Panc1 (cell line): ENCODE measurements at regions not wholly inside any gene's neighbourhood (a gene's known extent, or its start where the extent isn't known, plus 50 kb on each side); places are given as distances from the start of the nearest gene placed in this dataset.

Experiments
- ATAC-seq: fragments of 200-7000 bp; cut with Tn5 transposase; 2 replicates; pipeline ENCODE4 v1.9.1; 2020; ENCODE audit warnings: mild to moderate bottlenecking, moderate library complexity
- BruUV-seq: library from RNA; stranded (reverse); fragments of 400-500 nt; replicated peaks from 2 replicates; lab custom pipeline; 2021; lab: Mats Ljungman, UMichigan
- CTCF ChIA-PET: fragments of 300-600 bp; sonication (Branson Sonifier 250); formaldehyde crosslinking; loops from one replicate; lab custom pipeline; 2022; ENCODE audit warnings: antibody characterized with exemption; lab: Charles Lee
- POLR2A ChIA-PET: fragments of 300-600 bp; sonication (Branson Sonifier 250); formaldehyde crosslinking; loops from one replicate; lab custom pipeline; 2022; ENCODE audit warnings: antibody characterized with exemption; lab: Charles Lee
- DNase-seq: peaks from one replicate; pipeline ENCODE4 v3.0.0-alpha.2; 2010; ENCODE audit warnings: low read depth, low spot score
- H3K27ac ChIP-seq: 2 replicates; pipeline ENCODE4 v1.5.1; 2011; ENCODE audit warnings: mild to moderate bottlenecking, low read length, inconsistent platforms
- H3K27me3 ChIP-seq: fragments of 200-500 bp; sonication (Bioruptor generic); 2 replicates; pipeline ENCODE4 v1.6.0; 2014; ENCODE audit warnings: low read length, inconsistent platforms; ENCODE audit not compliant: control insufficient read depth, insufficient read depth
- H3K36me3 ChIP-seq: fragments of 200-500 bp; sonication (Bioruptor generic); 2 replicates; pipeline ENCODE4 v1.5.1; 2014; ENCODE audit warnings: inconsistent platforms, mild to moderate bottlenecking, low read length, moderate library complexity; ENCODE audit not compliant: control insufficient read depth, insufficient read depth
- H3K4me1 ChIP-seq: 2 replicates; pipeline ENCODE4 v1.5.1; 2011; ENCODE audit warnings: inconsistent platforms, mild to moderate bottlenecking, low read length, moderate library complexity; ENCODE audit not compliant: control insufficient read depth, insufficient read depth
- H3K4me3 ChIP-seq, 2 experiments: 2 replicates each; pipeline ENCODE4 v1.5.1; 2011 to 2012; ENCODE audit warnings: low read depth in 2 of 2, low read length in 2 of 2, mild to moderate bottlenecking in 2 of 2, inconsistent platforms in 1 of 2, moderate library complexity in 1 of 2
- H3K9me3 ChIP-seq: fragments of 200-500 bp; sonication (Bioruptor generic); 2 replicates; pipeline ENCODE4 v1.5.1; 2014; ENCODE audit warnings: low read depth, mild to moderate bottlenecking, inconsistent platforms, low read length, moderate library complexity; ENCODE audit not compliant: control insufficient read depth, insufficient read depth
- CTCF ChIP-seq: fragments of 450-650 bp; IDR thresholded peaks from 2 replicates; pipeline ENCODE4 v1.5.1; 2017; ENCODE audit warnings: mild to moderate bottlenecking
- POLR2AphosphoS5 ChIP-seq: IDR thresholded peaks from 2 replicates; pipeline ENCODE4 v1.6.1; 2012; ENCODE audit warnings: mild to moderate bottlenecking, low read depth, low read length, moderate library complexity
- REST ChIP-seq, 2 experiments: IDR thresholded peaks; 2 replicates each; pipeline ENCODE4 v1.6.1; 2011 to 2012; ENCODE audit warnings: low read depth in 2 of 2, control low read depth in 1 of 2, low read length in 1 of 2, mild to moderate bottlenecking in 1 of 2, moderate library complexity in 1 of 2; ENCODE audit not compliant: insufficient read depth in 1 of 2
- SIN3A ChIP-seq: IDR thresholded peaks from 2 replicates; pipeline ENCODE4 v1.6.1; 2012; ENCODE audit warnings: low read depth, mild to moderate bottlenecking, low read length, moderate library complexity, borderline replicate concordance; ENCODE audit not compliant: insufficient read depth
- TCF7L2 ChIP-seq: IDR thresholded peaks from 2 replicates; pipeline ENCODE4 v1.6.1; 2011; ENCODE audit warnings: mild to moderate bottlenecking, low read depth, low read length, inconsistent platforms
- in situ Hi-C: cut with HindIII; loops from 2 replicates; pipeline ENCODE4 v1.10.0; 2016; ENCODE audit warnings: low sequenced_read_pairs, low pct_unique_long_range_greater_than_20kb
- intact Hi-C: fragments of 100-400 bp; cut with micrococcal nuclease; formaldehyde crosslinking; loops from one replicate; pipeline ENCODE4 v1.10.0; 2022; ENCODE audit not compliant: unreplicated experiment

DNA sequence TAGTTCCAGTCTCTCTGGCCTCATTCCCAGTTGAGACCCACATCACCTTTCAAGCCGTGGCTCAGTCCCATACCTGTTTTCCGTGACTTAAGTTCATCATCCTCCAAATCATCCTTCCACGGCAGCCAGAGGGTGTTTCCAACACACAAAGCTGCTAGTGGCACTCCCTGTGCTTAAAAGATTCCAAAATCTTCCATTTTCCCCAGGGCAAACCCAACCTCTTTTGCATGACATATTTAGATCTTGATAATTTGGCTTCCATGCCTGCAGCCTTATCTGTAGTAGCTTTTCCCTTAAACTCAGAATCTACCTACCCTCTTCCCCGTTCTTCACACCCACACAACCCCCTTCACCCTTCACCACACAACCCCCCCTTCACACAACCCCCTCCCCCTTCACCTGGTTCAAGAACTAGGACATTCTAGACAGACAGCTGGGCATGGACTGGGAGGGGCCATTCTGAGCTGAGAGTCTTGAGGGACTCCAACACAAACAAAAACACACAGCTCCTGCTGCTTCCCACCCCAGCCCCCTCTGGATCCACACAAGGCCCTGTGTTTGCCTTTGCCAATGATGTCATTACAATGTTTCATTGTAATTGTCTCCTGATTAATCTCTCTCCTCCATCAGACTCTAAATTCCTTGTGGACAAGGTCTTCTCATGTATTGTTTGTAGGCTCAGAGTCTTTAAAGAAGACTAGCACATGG, 268.2 kb downstream of the SH3GL2 start:
- Histone ChIP-seq H3K4me1 (no peaks in the 10 kb centered on the region), H3K36me3 (no peaks in the 10 kb centered on the region), H3K27me3 (no peaks in the 10 kb centered on the region), H3K27ac (no peak overlapping the region), H3K9me3 (no peaks in the 10 kb centered on the region), H3K4me3 (no peak overlapping the region)
- ChIA-PET POLR2A (no interaction called here), CTCF (no interaction called here)
- intact Hi-C loops: no loop called here
- BruUV-seq: no TSS peak
- in situ Hi-C loops: no loop called here
- no peak for DNase-seq
- ATAC-seq: no peak
- no peak for TF ChIP-seq POLR2AphosphoS5
- TF ChIP-seq SIN3A: no peak
- TF ChIP-seq CTCF: no peak
- no peak for TF ChIP-seq REST (IDR thresholded peaks at IDR 0.05; ENCODE audit: insufficient read depth in 1 of 2, low read depth in 2 of 2, low read length in 1 of 2)

DNA sequence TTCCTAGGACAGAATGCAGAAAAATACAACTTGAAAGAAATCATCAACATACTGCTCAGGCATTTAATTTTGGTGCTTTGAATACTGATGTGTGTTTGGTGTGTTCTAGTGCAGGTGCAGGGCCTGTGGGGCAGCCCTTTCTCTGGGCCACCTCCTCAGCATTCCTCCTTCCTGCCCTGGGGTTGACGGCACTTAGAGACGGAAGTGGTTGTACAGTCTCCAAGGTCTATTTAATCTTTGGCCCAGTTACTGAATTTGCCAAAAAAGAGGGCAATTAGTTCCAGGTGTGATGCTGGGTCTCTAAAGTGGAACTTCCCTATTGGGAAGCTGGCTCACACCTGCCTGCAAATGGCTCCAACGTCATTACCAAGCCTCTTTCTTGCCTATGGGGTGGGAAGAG, 269.0 kb downstream of the SH3GL2 start:
- CTCF ChIA-PET: no interaction called here
- DNase-seq: no peak
- H3K4me3 ChIP-seq: no peak overlapping the region
- H3K27me3 ChIP-seq: no peaks in the 10 kb centered on the region
- no peaks in the 10 kb centered on the region for H3K36me3 ChIP-seq
- ATAC-seq: no peak
- POLR2A ChIA-PET: no interaction called here
- in situ Hi-C loops (no loop called here), intact Hi-C loops (no loop called here)
- no peaks in the 10 kb centered on the region for H3K9me3 ChIP-seq
- no peaks in the 10 kb centered on the region for H3K4me1 ChIP-seq
- H3K27ac ChIP-seq: no peak overlapping the region
- BruUV-seq: no TSS peak
- TF ChIP-seq SIN3A: no peak
- TF ChIP-seq TCF7L2: no peak

DNA sequence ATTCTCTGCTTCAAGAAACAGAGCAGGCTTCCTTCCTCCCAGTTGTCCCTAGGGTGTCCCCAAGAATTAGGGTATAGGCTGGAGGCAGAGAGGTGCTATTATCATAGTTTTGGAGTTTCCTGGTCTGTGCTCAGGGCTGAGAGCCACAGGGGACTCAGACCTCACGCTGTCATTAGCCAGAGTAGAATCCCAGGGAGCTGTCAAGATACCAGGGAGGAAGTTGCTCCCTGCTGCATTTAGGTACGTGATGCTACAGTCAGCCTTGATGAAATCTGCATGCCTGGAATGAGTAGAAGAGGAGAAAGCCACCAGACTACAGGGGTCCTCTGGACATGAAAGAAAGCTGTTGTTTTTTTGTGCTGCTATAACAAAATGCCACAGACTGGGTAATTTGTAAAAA, 273.2 kb downstream of the SH3GL2 start:
- no peak overlapping the region for H3K4me3 ChIP-seq
- intact Hi-C loops (no loop called here), in situ Hi-C loops (no loop called here)
- TF ChIP-seq SIN3A: no peak
- POLR2A ChIA-PET: no interaction called here
- CTCF ChIA-PET: no interaction called here
- no peak overlapping the region for H3K27ac ChIP-seq
- H3K4me1 ChIP-seq: no peaks in the 10 kb centered on the region
- no peaks in the 10 kb centered on the region for H3K36me3 ChIP-seq
- no peaks in the 10 kb centered on the region for H3K27me3 ChIP-seq
- BruUV-seq: no TSS peak
- no peaks in the 10 kb centered on the region for H3K9me3 ChIP-seq
- no peak for DNase-seq
- no peak for ATAC-seq
